ENCODE measurements at regions not wholly inside any gene's neighbourhood (a gene's known extent, or its start where the extent isn't known, plus 50 kb on each side); places are given as distances from the start of the nearest gene placed in this dataset.
A peak's percentile ranks its signal among the peaks of the same experiment; 100 is the strongest.

GRCh38 chr5:67305913-67306710 is 109.5 kb upstream of the CD180 start:
- H3K4me3 ChIP-seq (ENCODE audit: low read depth in 2 of 2, low read length in 1 of 2) = no peak overlapping the region
- TF ChIP-seq FOXM1 (IDR thresholded peaks at IDR 0.05; ENCODE audit: low read depth) = no peak
- no peak for TF ChIP-seq MAX (IDR thresholded peaks at IDR 0.05; ENCODE audit: low read depth)
- TF ChIP-seq JUND (IDR thresholded peaks at IDR 0.05) = no peak
- no peak for TF ChIP-seq RFX5 (IDR thresholded peaks at IDR 0.05; ENCODE audit: low read length)
- no peak for TF ChIP-seq FOSL2 (IDR thresholded peaks at IDR 0.05; ENCODE audit: borderline replicate concordance, low read depth)
- no peak for TF ChIP-seq USF1 (IDR thresholded peaks at IDR 0.05; ENCODE audit: borderline replicate concordance, low read depth)
- TF ChIP-seq TEAD4 (IDR thresholded peaks at IDR 0.05; ENCODE audit: borderline replicate concordance, insufficient read depth) = no peak
- TF ChIP-seq REST (IDR thresholded peaks at IDR 0.05; ENCODE audit: low read depth, low read length) = no peak
- TF ChIP-seq USF2 (IDR thresholded peaks at IDR 0.05; ENCODE audit: borderline replicate concordance, low read depth, low read length) = no peak
- peaks cover 0 to 52% of the 10 kb centered on the region in 2 experiments; a peak in 3 of 4 replicates for H3K4me1 ChIP-seq (ENCODE audit: control insufficient read depth in 1 of 2, insufficient read depth in 2 of 2, low read depth in 1 of 2, low read length in 1 of 2)
- H3F3A ChIP-seq (replicated peaks; ENCODE audit: insufficient read depth) = peaks cover 26% of the 10 kb centered on the region
- peak overlapping the region in 1 of 2 experiments; percentile 43; a peak in 1 of 4 replicates for H3K27ac ChIP-seq (ENCODE audit: low read depth in 2 of 2, low read length in 1 of 2)
- no peaks in the 10 kb centered on the region for H3K9me2 ChIP-seq
- H3K36me3 ChIP-seq (replicated peaks in 1 of 2; ENCODE audit: control insufficient read depth in 1 of 2, insufficient read depth in 2 of 2, low read length in 1 of 2) = no peaks in the 10 kb centered on the region
- H3K9ac ChIP-seq = no peak overlapping the region
- ChIA-PET POLR2A (no interaction called here), CTCF (interaction anchor here (0.9 kb wide), 1 partner anchor 12 kb away, joined by 3 read pairs; no protein-coding TSS in a partner anchor)
- no peaks in the 10 kb centered on the region for H4K20me1 ChIP-seq (ENCODE audit: insufficient read depth)
- no peak for DNase-seq
- no peaks in the 10 kb centered on the region for H3K79me2 ChIP-seq (ENCODE audit: insufficient read depth)
- H3K4me2 ChIP-seq = no peak overlapping the region; the same call in 1 of the 2 replicates
- WGBS (ENCODE audit: low lambda C conversion rate) = 83% methylated on average over 9 of the region's 9 CpGs
- H3K9me3 ChIP-seq = no peaks in the 10 kb centered on the region
- H3K27me3 ChIP-seq (ENCODE audit: insufficient read depth) = no peaks in the 10 kb centered on the region
- peak overlapping the region; percentile 30; the same call in 1 of the 2 replicates for H2AFZ ChIP-seq (ENCODE audit: low read depth)
